MM.1S (cell line): ENCODE measurements at regions not wholly inside any gene's neighbourhood (a gene's known extent, or its start where the extent isn't known, plus 50 kb on each side); places are given as distances from the start of the nearest gene placed in this dataset.

Experiments
- DNase-seq: peaks from one replicate; pipeline ENCODE4 v3.0.0-alpha.2; 2015
- H2AFZ ChIP-seq: fragments of 300-600 bp; sonication (generic); 2 replicates; pipeline ENCODE4 v1.6.0; 2016; ENCODE audit warnings: antibody characterized with exemption, low read length
- H3F3A ChIP-seq: fragments of 300-600 bp; sonication (generic); 2 replicates; pipeline ENCODE4 v1.6.1; 2016; ENCODE audit warnings: mild to moderate bottlenecking, antibody characterized with exemption, low read length, moderate library complexity, mixed read lengths; ENCODE audit not compliant: insufficient read depth
- H3K27ac ChIP-seq: fragments of 300-600 bp; sonication (generic); 2 replicates; pipeline ENCODE4 v1.5.1; 2016; ENCODE audit warnings: mild to moderate bottlenecking, low read length
- H3K27me3 ChIP-seq: fragments of 300-600 bp; sonication (generic); replicated peaks from 2 replicates; pipeline ENCODE4 v1.6.0; 2016; ENCODE audit warnings: low read length; ENCODE audit not compliant: insufficient read depth
- H3K36me3 ChIP-seq: fragments of 300-600 bp; sonication (generic); replicated peaks from 2 replicates; pipeline ENCODE4 v1.6.1; 2016; ENCODE audit warnings: mild to moderate bottlenecking, low read length, mixed read lengths; ENCODE audit not compliant: insufficient read depth
- H3K4me1 ChIP-seq: fragments of 300-600 bp; sonication (generic); 2 replicates; pipeline ENCODE4 v1.6.1; 2016; ENCODE audit warnings: low read length, mixed read lengths
- H3K4me2 ChIP-seq: fragments of 300-600 bp; sonication (generic); 2 replicates; pipeline ENCODE4 v1.6.0; 2016; ENCODE audit warnings: low read depth, low read length
- H3K4me3 ChIP-seq: fragments of 300-600 bp; sonication (generic); 2 replicates; pipeline ENCODE4 v1.5.1; 2016; ENCODE audit warnings: low read length, mixed read lengths
- H3K79me2 ChIP-seq: fragments of 300-600 bp; sonication (generic); 2 replicates; pipeline ENCODE4 v1.6.1; 2016; ENCODE audit warnings: mixed run types, low read length, mixed read lengths
- H3K9ac ChIP-seq: fragments of 300-600 bp; sonication (generic); 2 replicates; pipeline ENCODE4 v1.6.1; 2016; ENCODE audit warnings: low read length, mixed read lengths
- H3K9me2 ChIP-seq: fragments of 300-600 bp; sonication (generic); replicated peaks from 2 replicates; pipeline ENCODE4 v1.6.1; 2016; ENCODE audit warnings: mild to moderate bottlenecking, low read length, mixed read lengths; ENCODE audit not compliant: insufficient read depth
- H3K9me3 ChIP-seq: fragments of 300-600 bp; sonication (generic); replicated peaks from 2 replicates; pipeline ENCODE4 v1.6.1; 2016; ENCODE audit warnings: mild to moderate bottlenecking, low read length, mixed read lengths; ENCODE audit not compliant: insufficient read depth
- H4K20me1 ChIP-seq: fragments of 300-600 bp; sonication (generic); 2 replicates; pipeline ENCODE4 v1.6.1; 2016; ENCODE audit warnings: mild to moderate bottlenecking, low read length, moderate library complexity, mixed read lengths; ENCODE audit not compliant: insufficient read depth
- CTCF ChIP-seq: fragments of 300-600 bp; sonication (generic); IDR thresholded peaks from 2 replicates; pipeline ENCODE4 v1.5.1; 2016; ENCODE audit warnings: antibody characterized with exemption, low read length, mixed read lengths
- EZH2 ChIP-seq: fragments of 300-600 bp; sonication (generic); optimal IDR thresholded peaks from 2 replicates; pipeline ENCODE3; 2017; ENCODE audit warnings: low read depth, mild to moderate bottlenecking, antibody characterized with exemption, low read length, mixed read lengths
- EZH2phosphoT487 ChIP-seq: fragments of 300-600 bp; sonication (generic); IDR thresholded peaks from 2 replicates; pipeline ENCODE4 v1.6.1; 2018; ENCODE audit warnings: antibody characterized with exemption, low read length

GRCh38 chr12:75932241-75932640 is 99.3 kb downstream of the PHLDA1 start:
- Histone ChIP-seq H3K79me2 (no peaks in the 10 kb centered on the region), H3K27me3 (no peaks in the 10 kb centered on the region), H3F3A (0 out of 2 replicates have a peak, but pooled peaks cover 3% of the 10 kb centered on the region), H3K9ac (no peak overlapping the region), H3K4me2 (no peak overlapping the region), H2AFZ (no peak overlapping the region), H3K9me3 (no peaks in the 10 kb centered on the region), H3K36me3 (no peaks in the 10 kb centered on the region), H3K27ac (no peak overlapping the region), H3K9me2 (no peaks in the 10 kb centered on the region), H3K4me1 (peaks cover 14% of the 10 kb centered on the region), H4K20me1 (no peaks in the 10 kb centered on the region), H3K4me3 (no peak overlapping the region)
- TF ChIP-seq EZH2 (no peak), EZH2phosphoT487 (no peak), CTCF (no peak)
- DNase-seq: no peak

GRCh38 chr12:75923964-75924666 is 107.5 kb downstream of the PHLDA1 start:
- no peak overlapping the region for H3K4me3 ChIP-seq
- no peak for TF ChIP-seq CTCF
- no peak for TF ChIP-seq EZH2
- TF ChIP-seq EZH2phosphoT487: no peak
- H4K20me1 ChIP-seq: no peaks in the 10 kb centered on the region
- H3K9me3 ChIP-seq: no peaks in the 10 kb centered on the region
- no peaks in the 10 kb centered on the region for H3K36me3 ChIP-seq
- no peak overlapping the region for H3K27ac ChIP-seq
- no peaks in the 10 kb centered on the region for H3K27me3 ChIP-seq
- no peak for DNase-seq
- H3F3A ChIP-seq: no peaks in the 10 kb centered on the region
- no peaks in the 10 kb centered on the region for H3K79me2 ChIP-seq
- no peaks in the 10 kb centered on the region for H3K4me1 ChIP-seq
- no peaks in the 10 kb centered on the region for H3K9me2 ChIP-seq
- no peak overlapping the region for H2AFZ ChIP-seq
- no peak overlapping the region for H3K4me2 ChIP-seq
- no peak overlapping the region for H3K9ac ChIP-seq

- H3K27ac ChIP-seq: no peak overlapping the region
- H3K27me3 ChIP-seq: no peaks in the 10 kb centered on the region
- H3K36me3 ChIP-seq: no peaks in the 10 kb centered on the region
- no peaks in the 10 kb centered on the region for H3K4me1 ChIP-seq
- TF ChIP-seq CTCF: no peak
- no peak for TF ChIP-seq EZH2phosphoT487
- no peak for TF ChIP-seq EZH2
- H2AFZ ChIP-seq: no peak overlapping the region
- H3K4me3 ChIP-seq: no peak overlapping the region
- H3K9me3 ChIP-seq: no peaks in the 10 kb centered on the region
- H4K20me1 ChIP-seq: no peaks in the 10 kb centered on the region
- no peaks in the 10 kb centered on the region for H3F3A ChIP-seq
- no peaks in the 10 kb centered on the region for H3K79me2 ChIP-seq
- H3K9me2 ChIP-seq: no peaks in the 10 kb centered on the region
- no peak for DNase-seq
- no peak overlapping the region for H3K9ac ChIP-seq
- no peak overlapping the region for H3K4me2 ChIP-seq
Observed at GRCh38 chr12:75922944-75923642, 108.5 kb downstream of the PHLDA1 start.
